Activated CD8-positive, alpha-beta memory T cell treated with anti-CD3 and anti-CD28 coated beads, Interleukin-2, amount 50 U/mL, for 4 hours (primary cell): ENCODE measurements at regions not wholly inside any gene's neighbourhood (a gene's known extent, or its start where the extent isn't known, plus 50 kb on each side); places are given as distances from the start of the nearest gene placed in this dataset.

Experiments used
- DNase-seq: peaks from one replicate; pipeline ENCODE4 v3.0.0-alpha.2; 2020

DNA sequence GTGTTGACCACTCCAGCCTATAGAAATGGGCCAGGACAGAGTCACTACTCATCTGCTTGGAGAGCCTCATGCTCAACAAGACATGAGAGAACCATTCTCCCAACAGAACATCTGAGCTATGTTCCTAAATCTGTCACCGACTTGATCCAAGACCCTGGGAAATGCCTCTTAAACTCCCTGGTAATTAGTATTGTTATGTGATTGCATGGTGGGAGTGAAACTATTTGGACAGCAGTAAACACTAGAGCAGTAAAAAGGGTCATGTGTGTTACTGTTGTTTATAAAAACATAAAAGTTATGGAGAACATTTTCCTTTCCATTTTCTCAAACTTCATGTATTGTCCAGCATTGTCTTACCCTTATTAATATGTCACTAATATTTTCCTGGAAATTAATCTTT lies 369.8 kb upstream of the FAT3 start:
- no peak for DNase-seq

DNA sequence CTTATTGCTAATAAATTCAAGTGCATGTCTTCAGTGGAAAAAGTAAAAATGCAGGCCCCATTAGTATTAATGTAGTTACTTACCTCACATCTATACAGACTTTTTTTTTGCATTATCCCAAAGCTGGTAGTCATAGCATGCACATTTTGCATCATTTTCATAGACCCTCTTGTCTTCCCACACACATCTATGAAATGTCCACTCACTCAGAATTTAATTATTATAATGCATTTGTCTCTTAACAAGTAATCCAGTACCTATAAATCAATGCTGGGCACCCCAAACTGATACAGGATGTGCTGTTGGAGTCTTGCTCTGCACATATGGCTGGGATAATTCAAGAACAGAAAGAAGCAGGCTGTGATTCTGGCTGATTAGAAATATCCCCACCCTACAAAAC lies 370.4 kb upstream of the FAT3 start:
- DNase-seq: no peak

DNA sequence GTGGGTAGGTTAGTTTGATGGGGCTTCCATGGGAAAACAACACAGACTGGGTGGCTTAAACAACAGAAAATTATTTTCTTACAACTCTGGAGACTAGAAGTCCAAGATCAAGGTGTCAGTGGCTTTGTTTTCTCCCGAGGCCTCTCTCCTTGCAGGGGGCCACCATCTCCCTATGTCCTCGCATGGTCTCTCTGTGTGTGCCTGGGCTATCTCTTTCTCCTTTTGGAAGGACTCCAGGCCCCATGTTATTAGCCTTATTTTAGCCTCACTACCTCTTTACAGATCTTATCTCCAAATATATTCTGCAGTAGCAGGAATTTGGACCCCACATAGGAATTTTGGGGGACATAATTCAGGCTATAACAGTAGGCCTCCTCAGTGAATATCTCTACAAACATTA lies 372.7 kb upstream of the FAT3 start:
- DNase-seq: no peak

DNA sequence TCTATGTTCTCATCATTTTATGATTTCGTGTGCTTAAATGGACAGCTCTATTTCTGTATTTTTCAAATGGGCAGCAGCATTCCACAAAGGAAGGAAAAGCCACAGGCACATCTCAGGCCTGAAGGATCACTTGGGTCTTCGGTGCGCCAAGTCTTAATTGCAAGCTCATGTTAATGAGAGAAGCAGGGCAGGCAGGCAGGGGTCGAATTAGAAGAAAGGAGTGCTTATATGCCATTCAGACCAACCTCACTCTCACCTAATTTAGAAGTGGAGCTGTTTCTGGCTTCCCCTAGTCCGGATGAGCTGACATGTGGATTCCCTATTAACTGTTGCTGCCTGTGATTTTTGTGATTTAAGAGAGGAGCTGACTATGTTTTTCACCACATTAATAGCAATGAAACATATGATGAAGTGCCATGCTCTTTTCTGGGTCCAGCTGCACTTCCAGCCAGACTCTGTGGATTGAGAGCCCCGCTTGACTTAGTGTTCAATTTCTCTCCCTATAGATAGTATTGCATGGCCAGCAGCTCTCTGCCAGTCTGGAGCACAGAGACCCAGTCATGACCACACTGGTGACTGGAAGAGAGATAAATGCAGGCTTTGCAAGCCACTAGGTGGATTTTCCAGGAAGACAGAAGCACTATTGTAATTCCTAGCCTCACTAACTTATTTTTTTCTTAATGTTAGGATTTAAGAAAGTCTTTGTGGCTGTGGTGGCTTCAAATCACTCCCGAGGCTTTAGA lies 373.9 kb upstream of the FAT3 start:
- no peak for DNase-seq

DNA sequence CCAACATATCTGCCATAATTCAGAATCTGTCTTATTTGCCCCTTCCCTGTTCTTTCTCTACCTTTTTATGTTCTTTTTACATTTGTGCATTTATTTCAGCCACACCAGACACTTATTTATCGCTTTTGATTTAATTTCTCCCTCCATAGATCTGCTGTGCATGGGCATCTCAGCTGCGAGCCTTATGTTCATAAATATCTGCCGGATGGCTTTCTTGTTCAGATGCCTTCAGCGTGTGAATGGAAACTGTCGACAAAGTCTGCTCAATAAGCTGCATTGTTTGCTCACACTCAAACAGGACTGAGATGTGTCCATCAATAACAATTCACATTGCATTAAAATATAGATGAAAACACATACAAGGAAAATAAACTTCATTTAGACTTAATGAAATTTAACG lies 374.6 kb upstream of the FAT3 start:
- no peak for DNase-seq

DNA sequence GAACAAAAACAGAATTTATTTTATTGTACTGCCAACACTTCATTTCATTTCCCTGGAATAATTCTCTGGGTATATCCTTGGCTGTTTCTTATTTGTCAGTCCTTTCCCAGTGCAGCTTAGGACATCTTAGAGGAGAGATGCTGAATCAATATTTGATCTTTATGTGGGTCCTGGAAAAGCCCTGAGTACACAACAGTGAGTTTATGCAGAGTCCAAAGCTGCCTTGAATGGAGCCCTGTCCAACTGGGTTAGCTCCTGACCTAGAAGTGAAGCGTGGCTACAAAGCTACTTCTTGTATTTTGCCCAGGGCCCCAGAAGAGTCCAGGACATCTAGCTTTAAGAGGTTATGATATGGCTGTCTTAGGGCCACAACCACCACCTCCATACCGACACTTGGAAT lies 378.0 kb upstream of the FAT3 start:
- DNase-seq: no peak

DNA sequence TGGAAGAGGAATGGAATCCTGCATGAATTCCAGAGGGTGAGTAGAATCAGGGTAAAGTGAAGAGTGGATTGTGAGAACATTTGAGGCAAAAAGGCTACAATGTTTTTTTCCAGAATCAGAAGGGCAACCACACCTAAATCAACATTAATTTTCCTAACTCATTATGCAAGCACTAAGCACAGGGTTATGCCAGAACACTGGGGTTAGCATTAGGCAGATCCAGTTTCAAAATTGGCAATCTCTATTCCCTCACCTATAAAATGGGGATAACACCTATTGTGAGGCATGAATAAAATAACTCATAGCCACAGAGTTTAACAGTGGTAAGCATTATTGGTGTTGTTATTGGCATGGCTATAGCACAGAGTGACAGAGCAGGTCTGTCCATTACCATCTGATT lies 378.6 kb upstream of the FAT3 start:
- no peak for DNase-seq

DNA sequence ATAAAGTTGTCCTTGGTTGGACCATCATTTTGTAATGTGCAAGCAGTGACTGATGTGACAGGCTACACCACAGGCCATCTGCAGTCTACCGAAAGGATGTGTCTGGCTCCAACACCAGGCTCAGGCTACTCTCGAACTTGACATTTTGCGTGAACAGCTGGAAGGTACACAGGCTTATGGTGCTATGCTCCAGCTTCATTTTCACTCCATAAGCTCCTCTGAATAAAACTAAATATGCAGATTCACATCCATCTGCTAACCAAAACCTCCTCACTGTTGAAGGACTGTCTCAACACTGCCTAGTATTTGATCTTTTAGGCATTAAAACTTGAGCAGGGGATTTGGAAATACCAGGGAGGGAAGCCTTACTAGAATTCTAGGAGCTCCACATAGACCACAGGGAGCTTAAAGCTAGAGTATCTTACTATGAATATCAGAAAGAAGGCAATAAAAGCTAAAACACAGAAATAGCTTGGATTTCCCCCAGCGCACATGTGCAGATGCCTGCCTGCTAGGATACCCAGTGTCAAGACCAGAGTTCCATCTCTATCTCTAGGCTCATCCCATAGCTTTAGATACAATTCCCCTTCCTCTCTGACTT lies 383.9 kb upstream of the FAT3 start:
- DNase-seq: no peak

DNA sequence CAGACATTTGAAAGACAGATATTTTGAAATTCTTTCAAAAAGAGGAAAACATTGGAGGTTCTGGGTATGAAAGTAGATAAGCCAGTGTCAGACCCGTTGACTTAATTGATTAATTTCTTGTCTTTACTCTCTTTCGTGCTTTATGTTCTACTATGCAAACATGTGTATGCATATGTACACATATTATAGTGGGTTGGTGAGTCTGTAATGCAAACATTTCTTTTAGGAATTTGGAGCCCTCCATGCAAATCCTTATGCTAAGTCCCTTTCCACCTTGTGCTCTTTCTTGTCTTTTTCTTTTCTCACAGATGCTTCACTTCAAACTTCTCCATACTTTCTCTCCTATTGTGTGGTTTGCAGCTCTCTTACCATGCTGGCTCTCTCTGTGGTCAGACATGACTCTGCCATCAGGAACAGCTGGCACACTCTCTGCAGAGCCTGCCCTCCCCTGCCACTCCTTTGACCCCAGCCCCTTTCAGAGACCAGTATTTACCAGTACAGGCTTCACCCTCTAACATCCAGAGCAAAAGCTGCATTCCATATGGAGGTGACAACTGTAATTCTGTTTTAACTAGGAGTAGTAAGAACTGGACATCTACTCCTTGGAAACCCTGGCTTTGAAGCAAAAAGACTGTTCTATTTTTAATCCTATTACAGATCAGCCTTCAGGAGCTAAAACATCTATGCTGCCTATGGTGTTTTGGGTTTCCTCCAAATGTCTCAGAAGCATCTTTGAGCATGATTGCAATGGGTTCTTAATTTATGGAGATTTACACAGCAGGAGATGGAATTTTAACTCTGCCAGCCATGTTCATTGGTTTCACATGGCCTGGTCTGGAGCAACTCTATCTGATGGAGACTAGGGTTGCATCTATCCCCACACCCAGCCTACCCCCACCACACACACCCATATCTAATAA lies 386.9 kb upstream of the FAT3 start:
- DNase-seq: no peak

DNA sequence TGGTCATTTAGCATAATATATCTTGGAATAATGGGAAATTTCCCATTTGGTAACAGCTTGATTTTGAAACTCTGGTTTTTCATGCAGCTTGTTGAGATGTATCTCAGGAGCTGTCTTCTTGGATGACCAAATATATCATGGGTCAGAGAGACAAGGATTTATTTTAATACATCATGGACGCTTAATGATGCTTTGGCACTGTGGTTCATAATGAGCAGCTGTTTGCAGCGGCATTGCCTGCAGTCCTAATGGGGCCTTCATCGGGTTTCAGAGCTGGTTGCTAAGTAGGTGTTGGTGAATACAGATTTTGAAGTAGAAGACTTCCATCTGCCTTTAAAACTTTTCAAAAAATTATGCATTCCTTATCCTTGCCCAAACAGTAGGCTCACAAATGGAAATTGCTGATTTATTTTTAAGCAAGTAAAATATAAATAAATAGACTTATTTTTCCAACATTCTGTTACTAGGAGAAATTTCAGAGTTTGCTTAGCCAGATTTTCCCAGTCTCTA lies 389.5 kb upstream of the FAT3 start:
- no peak for DNase-seq

DNA sequence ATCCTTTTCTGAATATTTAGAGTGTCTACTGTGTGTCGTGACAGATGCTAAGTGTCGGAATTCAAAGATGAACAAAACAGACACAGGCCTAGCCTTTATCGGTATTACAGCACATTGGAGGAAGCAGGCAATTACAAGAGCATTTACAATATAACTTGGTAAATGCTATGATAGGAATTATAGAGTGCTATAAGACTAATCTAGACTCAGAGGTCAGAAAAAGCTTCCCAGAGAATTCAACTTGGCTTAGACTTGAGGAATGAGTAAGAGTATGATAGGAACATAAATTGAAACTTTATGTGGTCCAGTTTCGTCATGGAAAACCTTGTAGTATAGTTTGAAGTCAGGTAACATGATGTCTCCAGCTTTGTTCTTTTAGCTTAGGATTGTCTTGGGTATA lies 395.7 kb upstream of the FAT3 start:
- DNase-seq: no peak

DNA sequence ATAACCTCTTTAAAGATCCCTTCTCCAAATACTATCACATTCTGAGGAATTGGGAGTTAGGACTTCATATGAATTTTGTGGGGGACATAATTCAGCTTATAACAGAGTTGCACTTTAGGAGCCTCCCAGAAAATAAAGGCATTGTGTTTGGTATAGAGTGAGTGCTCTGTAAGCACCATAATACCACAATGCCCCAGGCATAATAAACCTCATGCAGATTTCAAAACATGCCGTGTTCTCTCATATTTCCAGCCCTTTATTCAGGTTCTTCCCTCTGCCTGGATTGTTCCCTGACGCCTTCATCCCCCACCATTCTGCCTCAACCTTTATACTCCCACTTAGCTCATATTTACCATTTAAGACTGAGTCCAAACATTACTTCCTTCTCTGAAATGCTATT lies 398.8 kb upstream of the FAT3 start:
- no peak for DNase-seq

DNA sequence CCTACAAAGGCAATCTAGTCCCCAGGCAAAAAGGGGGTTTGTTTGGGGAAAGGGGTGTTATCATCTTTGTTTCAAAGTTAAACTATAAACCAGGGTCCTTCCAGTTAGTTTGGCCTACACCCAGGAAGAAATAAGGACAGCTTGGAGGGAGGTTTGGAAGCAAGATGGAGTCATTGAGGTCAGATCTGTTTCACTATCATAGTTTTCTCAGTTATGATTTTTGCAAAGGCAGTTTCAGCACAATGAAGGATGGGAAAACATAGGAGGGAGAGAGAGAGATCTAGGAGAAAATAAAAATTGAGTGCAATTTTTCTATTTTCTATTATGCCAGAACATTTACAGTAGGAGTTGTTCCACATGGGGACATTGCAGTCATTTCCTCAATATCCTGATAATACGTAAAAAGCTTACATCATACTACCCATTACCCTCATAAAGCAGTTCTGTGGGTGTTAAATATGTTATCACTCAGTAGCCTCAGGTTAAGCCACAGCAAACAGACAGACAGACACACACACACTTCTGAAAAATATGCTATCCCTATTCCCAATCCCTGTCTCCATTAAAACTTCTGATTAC lies 401.3 kb upstream of the FAT3 start:
- no peak for DNase-seq

DNA sequence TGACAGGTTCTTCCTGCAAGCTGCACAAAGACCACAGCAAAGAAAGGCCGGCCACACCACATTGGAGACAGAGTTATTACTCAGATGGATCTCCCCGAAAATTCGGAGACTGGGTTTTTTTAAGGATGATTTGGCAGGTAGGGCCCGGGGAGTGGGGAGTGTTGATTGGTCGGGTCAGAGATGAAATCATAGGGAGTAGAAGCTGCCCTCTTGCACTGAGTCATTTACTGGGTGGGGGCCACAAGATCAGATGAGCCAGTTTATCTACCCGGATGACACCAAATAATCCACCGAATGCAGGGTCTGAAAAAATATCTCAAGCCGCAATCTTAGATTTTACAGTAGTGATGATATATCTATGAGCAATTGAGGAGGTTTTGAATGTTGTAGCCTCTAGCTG lies 401.8 kb upstream of the FAT3 start:
- DNase-seq: no peak

DNA sequence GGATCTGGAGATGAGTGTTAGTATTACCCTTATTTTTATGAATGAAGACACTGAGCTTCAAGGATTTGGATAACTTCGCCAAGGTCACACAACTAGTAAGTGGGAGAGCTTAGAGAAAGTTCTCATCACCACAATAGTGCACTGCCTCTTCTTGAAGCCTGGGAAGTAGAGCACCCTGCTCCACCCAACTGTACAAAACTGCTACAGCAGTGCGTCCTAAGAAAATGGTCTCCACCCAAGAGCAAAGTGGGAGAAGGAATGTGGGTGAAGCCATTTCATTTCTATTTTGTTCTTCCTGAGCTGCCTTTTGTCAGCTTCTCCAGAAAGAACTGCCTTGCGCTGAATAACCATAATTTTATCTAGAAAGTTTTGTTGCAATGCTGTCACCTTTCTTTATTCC lies 403.9 kb upstream of the FAT3 start:
- DNase-seq: no peak

DNA sequence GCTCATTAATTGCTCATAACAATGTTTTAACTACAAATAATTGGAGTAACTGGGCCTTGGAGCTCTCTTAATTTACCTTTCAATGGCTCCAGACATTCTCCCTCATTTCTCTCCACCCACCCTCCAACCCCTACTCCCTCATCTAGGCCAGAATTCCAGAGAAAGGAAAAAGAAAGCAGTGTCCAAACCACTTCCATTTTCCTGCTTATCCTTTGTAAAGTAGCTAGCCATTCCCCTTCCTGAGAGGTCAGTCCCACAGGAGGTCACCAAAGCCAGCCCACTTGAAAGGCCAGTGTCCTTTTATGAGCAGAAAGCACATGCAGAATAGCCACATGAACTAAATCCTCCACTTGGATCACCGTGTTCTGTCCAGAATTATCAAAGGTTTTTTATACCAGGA lies 404.8 kb upstream of the FAT3 start:
- DNase-seq: no peak

DNA sequence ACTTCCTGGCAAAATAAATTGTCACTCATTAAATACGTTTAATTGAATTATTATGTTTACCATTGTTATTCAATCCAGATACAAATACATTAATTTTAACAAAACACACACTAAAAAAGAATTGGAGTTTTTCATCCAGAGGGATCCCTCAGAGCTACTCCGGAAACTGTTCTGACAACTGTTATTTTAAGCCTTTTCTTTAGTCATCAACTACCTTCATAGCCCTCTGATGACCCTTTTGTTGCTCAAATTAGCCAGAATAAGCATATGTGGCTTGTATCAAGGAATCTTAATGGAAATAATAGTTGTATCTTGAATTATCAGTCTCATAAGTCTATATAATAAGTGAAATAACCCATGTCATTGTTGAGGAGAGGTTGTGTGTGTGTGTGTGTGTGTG lies 405.4 kb upstream of the FAT3 start:
- no peak for DNase-seq

DNA sequence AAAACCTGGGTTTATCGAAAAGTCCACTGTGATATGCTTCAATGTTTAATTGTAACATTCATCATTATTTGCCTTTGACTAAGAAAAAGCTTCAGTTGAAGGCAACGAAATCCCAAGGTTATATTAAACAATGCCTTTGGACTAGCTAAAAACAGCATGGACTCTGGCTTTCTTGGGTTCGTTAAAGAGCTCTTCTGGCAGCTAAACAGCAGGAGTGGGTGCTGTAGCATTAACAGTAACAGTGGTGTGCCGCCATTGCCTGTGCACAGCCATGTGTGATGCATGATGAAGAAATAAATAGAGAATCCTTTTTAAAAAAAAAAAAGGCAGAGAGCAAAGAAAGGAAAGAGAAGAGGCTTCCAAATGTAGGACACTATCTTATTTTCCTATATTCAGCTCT lies 406.6 kb upstream of the FAT3 start:
- no peak for DNase-seq

DNA sequence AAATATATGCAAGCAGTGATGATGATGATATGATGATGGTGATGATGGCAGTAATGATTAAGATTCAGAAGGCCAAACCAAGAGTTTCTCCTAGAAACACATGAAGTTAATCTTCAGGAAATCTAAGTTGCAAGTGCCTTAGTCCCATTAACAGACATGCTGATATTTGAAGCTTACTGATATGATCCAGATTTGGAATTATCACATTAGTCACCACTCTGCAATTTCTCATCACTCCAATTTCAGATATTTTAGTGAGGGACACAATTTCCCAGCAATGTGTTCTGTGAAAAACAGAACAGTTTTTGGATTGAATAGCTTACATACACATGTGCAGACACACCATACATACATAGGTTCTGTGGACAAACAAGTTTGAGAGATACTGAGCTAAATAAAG lies 411.4 kb upstream of the FAT3 start:
- DNase-seq: no peak

DNA sequence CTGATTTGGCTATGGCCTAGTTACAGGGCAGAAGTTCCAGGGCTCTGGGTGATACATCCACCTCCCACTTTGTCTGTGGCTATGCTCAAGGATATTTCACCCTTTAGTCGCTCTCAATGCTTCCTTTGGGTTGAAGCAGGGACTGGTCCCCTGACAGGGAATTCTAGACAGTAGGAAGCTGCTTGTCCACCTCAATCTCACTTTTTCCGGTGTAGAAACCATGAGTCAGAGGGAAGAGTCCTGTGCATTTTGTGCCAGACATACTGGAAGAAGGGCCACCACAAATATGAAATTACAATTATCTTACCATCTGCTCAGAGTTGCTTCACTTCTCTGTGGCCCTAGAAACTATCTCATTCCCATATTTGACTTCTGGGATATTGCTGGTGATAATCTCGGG lies 413.7 kb upstream of the FAT3 start:
- DNase-seq: no peak

DNA sequence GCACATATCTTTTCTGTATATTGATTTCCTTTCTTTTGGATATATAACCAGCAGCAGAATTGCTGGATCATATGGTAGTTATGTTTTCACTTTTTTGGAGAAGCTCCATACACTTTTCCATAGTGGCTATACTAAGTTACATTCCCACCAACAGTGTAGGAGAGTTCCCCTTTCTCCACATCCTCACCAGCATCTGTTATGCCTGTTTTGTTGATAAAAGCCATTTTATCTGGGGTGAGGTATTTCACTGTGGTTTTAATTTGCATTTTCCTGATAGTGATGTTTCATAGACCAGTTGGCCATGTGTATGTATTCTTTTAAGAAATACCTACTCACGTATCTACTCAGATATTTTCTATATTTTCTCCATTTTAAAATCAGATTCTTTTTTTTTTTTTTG lies 419.3 kb upstream of the FAT3 start:
- DNase-seq: no peak

DNA sequence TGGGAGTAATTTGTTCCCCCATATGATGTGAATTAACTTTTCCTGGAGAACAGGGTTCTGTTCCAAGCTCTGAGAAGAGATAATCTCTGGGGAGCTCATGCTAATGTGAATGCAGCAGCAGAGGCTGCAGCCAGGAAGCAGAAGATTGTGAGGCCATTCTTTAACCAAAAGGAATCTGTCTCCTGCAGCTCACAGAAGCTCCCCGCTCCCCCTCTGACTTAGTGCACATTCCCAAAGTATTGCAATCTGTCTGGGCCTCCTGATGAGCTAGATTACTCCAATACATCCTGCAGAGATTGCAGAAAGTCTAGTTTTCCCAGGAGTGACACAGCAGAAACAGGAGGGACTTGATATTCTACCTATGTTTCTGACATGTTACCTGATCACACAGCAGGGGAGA lies 420.6 kb upstream of the FAT3 start:
- no peak for DNase-seq

DNA sequence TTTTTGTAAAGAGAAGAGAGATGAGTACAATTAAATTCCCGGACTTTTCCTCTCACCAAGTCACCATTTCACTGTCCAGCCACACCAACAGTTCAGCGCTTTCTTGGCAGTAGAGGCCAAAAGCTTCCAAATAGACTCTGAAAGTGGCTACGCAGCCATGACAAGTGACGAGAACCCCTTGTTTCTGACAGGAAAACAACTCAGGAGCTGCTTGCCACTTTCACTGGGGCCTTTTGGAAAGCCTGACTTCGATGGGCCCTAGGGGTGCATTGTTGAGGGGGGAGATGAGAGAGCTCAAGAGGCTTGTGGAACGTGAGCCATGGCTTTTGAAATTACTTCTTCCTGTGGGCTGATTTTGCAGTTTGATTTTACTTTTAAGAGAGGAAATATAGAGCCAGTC lies 422.1 kb upstream of the FAT3 start:
- no peak for DNase-seq
